ENCODE measurements at regions not wholly inside any gene's neighbourhood (a gene's known extent, or its start where the extent isn't known, plus 50 kb on each side); places are given as distances from the start of the nearest gene placed in this dataset.
"Not testable (repeated sequence)": the region's sequence is repeated elsewhere in the genome, so short reads cannot be mapped to it uniquely, and the experiment has no call there.

GRCh38 chr18:11454040-11454439 is 155.4 kb upstream of the SLC35G4 start:
- Histone ChIP-seq H3K27ac (ENCODE audit: low read depth, low read length, poor library complexity, severe bottlenecking) (no peak overlapping the region), H3F3A (ENCODE audit: insufficient read depth, low read length) (no peaks in the 10 kb centered on the region), H4K20me1 (ENCODE audit: insufficient read depth, low read length) (no peaks in the 10 kb centered on the region), H3K27me3 (ENCODE audit: insufficient read depth, low read length) (peaks cover 3% of the 10 kb centered on the region; the same call in 1 of the 2 replicates), H3K36me3 (ENCODE audit: insufficient read depth, low read length) (no peaks in the 10 kb centered on the region), H3K4me3 (ENCODE audit: low read depth, low read length, poor library complexity, severe bottlenecking) (no peak overlapping the region), H3K79me2 (ENCODE audit: insufficient read depth, low read length) (no peaks in the 10 kb centered on the region), H3K9me2 (ENCODE audit: low read depth, low read length) (no peaks in the 10 kb centered on the region), H3K9me3 (ENCODE audit: low read length) (no peaks in the 10 kb centered on the region), H2AFZ (ENCODE audit: low read length) (no peak overlapping the region), H3K4me1 (ENCODE audit: insufficient read depth, low read length, severe bottlenecking) (no peaks in the 10 kb centered on the region), H3K9ac (ENCODE audit: low read length) (no peak overlapping the region), H3K4me2 (ENCODE audit: low read length) (no peak overlapping the region)
- TF ChIP-seq CTCF (IDR thresholded peaks at IDR 0.05; ENCODE audit: low read length) (no peak), EZH2 (IDR thresholded peaks at IDR 0.05; ENCODE audit: borderline replicate concordance, low read length) (no peak)

- not testable (repeated sequence) for H3K9ac ChIP-seq (ENCODE audit: low read length); H3K4me1 ChIP-seq (ENCODE audit: insufficient read depth, low read length, severe bottlenecking); H3K79me2 ChIP-seq (ENCODE audit: insufficient read depth, low read length); H3K9me3 ChIP-seq (ENCODE audit: low read length); H3K27ac ChIP-seq (ENCODE audit: low read depth, low read length, poor library complexity, severe bottlenecking); H2AFZ ChIP-seq (ENCODE audit: low read length); H3K4me2 ChIP-seq (ENCODE audit: low read length); H3K36me3 ChIP-seq (ENCODE audit: insufficient read depth, low read length); H3F3A ChIP-seq (ENCODE audit: insufficient read depth, low read length); H3K9me2 ChIP-seq (ENCODE audit: low read depth, low read length); H3K27me3 ChIP-seq (ENCODE audit: insufficient read depth, low read length); H4K20me1 ChIP-seq (ENCODE audit: insufficient read depth, low read length); H3K4me3 ChIP-seq (ENCODE audit: low read depth, low read length, poor library complexity, severe bottlenecking)
These were observed 165.2 kb upstream of the SLC35G4 start for GRCh38 chr18:11444169-11444568.

- no peak overlapping the region for H3K9ac ChIP-seq (ENCODE audit: low read length)
- H3K36me3 ChIP-seq (ENCODE audit: insufficient read depth, low read length) = no peaks in the 10 kb centered on the region
- H3K4me1 ChIP-seq (ENCODE audit: insufficient read depth, low read length, severe bottlenecking) = no peaks in the 10 kb centered on the region
- no peak overlapping the region for H3K4me3 ChIP-seq (ENCODE audit: low read depth, low read length, poor library complexity, severe bottlenecking)
- TF ChIP-seq CTCF (IDR thresholded peaks at IDR 0.05; ENCODE audit: low read length) = no peak
- no peak for TF ChIP-seq EZH2 (IDR thresholded peaks at IDR 0.05; ENCODE audit: borderline replicate concordance, low read length)
- no peaks in the 10 kb centered on the region for H3K9me3 ChIP-seq (ENCODE audit: low read length)
- no peaks in the 10 kb centered on the region for H3K79me2 ChIP-seq (ENCODE audit: insufficient read depth, low read length)
- no peaks in the 10 kb centered on the region for H3F3A ChIP-seq (ENCODE audit: insufficient read depth, low read length)
- no peaks in the 10 kb centered on the region for H3K27me3 ChIP-seq (ENCODE audit: insufficient read depth, low read length)
- H4K20me1 ChIP-seq (ENCODE audit: insufficient read depth, low read length) = no peaks in the 10 kb centered on the region
- no peak overlapping the region for H2AFZ ChIP-seq (ENCODE audit: low read length)
- H3K27ac ChIP-seq (ENCODE audit: low read depth, low read length, poor library complexity, severe bottlenecking) = no peak overlapping the region
- H3K9me2 ChIP-seq (ENCODE audit: low read depth, low read length) = no peaks in the 10 kb centered on the region
- no peak overlapping the region for H3K4me2 ChIP-seq (ENCODE audit: low read length)
These were observed 172.3 kb upstream of the SLC35G4 start for GRCh38 chr18:11437046-11437445.

GRCh38 chr18:11432360-11432811 is 177.0 kb upstream of the SLC35G4 start:
- Histone ChIP-seq H3K36me3 (ENCODE audit: insufficient read depth, low read length) (no peaks in the 10 kb centered on the region), H4K20me1 (ENCODE audit: insufficient read depth, low read length) (no peaks in the 10 kb centered on the region), H3K4me1 (ENCODE audit: insufficient read depth, low read length, severe bottlenecking) (no peaks in the 10 kb centered on the region), H3K27me3 (ENCODE audit: insufficient read depth, low read length) (no peaks in the 10 kb centered on the region), H3K9me2 (ENCODE audit: low read depth, low read length) (no peaks in the 10 kb centered on the region), H3K27ac (ENCODE audit: low read depth, low read length, poor library complexity, severe bottlenecking) (no peak overlapping the region), H3K4me2 (ENCODE audit: low read length) (no peak overlapping the region), H3K4me3 (ENCODE audit: low read depth, low read length, poor library complexity, severe bottlenecking) (no peak overlapping the region), H3K79me2 (ENCODE audit: insufficient read depth, low read length) (no peaks in the 10 kb centered on the region), H3K9ac (ENCODE audit: low read length) (no peak overlapping the region), H3F3A (ENCODE audit: insufficient read depth, low read length) (no peaks in the 10 kb centered on the region), H3K9me3 (ENCODE audit: low read length) (no peaks in the 10 kb centered on the region), H2AFZ (ENCODE audit: low read length) (no peak overlapping the region)
- TF ChIP-seq CTCF (IDR thresholded peaks at IDR 0.05; ENCODE audit: low read length) = no peak
- no peak for TF ChIP-seq EZH2 (IDR thresholded peaks at IDR 0.05; ENCODE audit: borderline replicate concordance, low read length)
